GM10266 (cell line): ENCODE measurements at regions not wholly inside any gene's neighbourhood (a gene's known extent, or its start where the extent isn't known, plus 50 kb on each side); places are given as distances from the start of the nearest gene placed in this dataset.

Experiments
- DNase-seq: peaks from one replicate; pipeline ENCODE4 v3.0.0; 2012; ENCODE audit errors: extremely low spot score
- TF ChIP-seq, protein P1 (sequence below): IDR thresholded peaks from 2 replicates; pipeline ENCODE4 v1.5.1; 2012; ENCODE audit warnings: mild to moderate bottlenecking, low read depth; ENCODE audit not compliant: control insufficient read depth, insufficient read depth; ENCODE audit errors: missing control alignments

- TF ChIP-seq, protein P1, sequence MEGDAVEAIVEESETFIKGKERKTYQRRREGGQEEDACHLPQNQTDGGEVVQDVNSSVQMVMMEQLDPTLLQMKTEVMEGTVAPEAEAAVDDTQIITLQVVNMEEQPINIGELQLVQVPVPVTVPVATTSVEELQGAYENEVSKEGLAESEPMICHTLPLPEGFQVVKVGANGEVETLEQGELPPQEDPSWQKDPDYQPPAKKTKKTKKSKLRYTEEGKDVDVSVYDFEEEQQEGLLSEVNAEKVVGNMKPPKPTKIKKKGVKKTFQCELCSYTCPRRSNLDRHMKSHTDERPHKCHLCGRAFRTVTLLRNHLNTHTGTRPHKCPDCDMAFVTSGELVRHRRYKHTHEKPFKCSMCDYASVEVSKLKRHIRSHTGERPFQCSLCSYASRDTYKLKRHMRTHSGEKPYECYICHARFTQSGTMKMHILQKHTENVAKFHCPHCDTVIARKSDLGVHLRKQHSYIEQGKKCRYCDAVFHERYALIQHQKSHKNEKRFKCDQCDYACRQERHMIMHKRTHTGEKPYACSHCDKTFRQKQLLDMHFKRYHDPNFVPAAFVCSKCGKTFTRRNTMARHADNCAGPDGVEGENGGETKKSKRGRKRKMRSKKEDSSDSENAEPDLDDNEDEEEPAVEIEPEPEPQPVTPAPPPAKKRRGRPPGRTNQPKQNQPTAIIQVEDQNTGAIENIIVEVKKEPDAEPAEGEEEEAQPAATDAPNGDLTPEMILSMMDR, result no peak
- no peak for DNase-seq
Measured at GRCh38 chr13:85265296-85265695, 533.9 kb downstream of the SLITRK6 start.

DNA sequence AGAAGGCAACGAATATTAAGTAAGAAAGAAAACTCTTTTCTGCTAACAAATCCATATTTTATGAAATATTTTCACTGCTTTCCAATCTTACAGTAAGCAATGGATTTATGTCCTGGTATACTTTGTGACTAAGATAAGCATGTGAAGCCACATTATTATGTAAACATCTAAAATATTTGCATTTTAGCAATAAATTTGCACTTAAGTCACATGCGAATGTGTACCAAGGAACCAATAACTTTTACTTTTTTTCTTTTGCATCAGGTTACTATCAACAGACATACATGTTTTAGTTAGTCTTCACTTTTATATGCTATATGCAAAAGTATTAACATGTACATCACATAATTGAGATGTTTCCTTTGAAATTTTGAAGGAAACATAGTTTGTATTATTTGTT, 536.7 kb downstream of the SLITRK6 start:
- DNase-seq, result no peak
- TF ChIP-seq, protein P1, result no peak

DNA sequence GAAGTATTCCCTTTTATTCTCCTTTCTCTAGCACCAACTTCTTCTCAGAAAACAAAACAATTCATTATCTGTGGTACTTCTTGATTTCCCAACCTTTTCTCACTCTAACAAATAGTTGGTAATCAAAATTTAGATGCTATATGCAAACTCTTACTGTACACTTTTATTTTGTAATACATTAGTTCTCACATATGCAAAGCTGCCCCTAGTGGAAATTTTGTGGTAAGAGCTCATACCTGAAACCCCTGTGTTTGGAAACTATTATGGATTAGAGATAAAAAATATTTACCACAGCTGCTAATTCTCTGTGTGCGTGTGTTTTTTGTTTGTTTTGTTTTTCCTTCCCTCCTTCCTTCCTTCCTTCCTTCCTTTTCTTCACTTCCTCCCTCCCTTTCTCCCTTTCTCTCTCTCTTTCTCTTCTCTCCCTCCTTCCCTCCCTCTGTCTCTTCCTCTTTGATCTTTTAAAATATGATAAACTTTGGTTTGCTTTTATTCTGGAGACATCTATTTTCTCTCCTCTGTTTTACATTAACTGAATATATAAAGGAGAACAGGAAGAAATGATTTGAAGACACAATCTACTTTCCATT, 537.4 kb downstream of the SLITRK6 start:
- DNase-seq, result no peak
- TF ChIP-seq, protein P1, result no peak

DNA sequence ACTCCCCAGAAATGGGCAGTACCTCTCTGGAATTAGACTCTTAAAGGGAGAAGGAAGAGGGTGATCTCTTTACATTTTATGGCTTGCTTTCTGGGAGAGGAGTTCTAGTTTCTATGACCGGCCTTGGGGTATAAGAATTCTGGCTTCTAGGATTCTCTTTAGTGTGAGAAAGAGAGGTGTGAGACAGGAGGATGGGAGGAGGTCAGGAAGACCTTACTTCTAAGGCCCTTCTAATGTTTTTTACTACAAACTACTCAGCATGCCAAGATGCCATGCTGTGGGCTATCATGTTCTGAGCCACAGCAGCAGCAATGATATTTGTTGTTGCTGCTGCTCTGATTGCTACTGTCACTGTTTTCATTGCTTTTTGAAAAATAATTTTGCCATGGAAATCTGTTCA, 538.3 kb downstream of the SLITRK6 start:
- no peak for DNase-seq
- TF ChIP-seq, protein P1, result no peak

DNA sequence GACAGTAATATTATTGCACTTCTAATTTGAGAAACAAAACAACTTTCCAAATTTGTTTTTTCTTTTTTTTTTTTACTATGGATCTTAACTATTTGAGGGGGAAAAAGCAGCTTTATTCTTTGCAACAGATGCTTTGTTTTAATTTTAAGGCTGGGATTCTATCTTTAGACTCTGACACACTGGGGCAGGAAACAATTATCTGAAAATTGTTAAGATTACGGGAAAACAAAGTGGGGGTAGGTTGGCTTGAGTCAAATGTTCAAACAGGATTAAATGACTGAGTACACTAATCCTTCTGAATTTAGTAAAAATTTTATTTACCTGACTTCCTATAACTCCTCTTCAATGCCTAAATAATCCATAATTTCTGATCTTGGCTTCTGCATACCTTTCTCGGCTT, 543.2 kb downstream of the SLITRK6 start:
- TF ChIP-seq, protein P1, result no peak
- no peak for DNase-seq

GRCh38 chr13:85254641-85255040, 544.6 kb downstream of the SLITRK6 start:
- DNase-seq, result no peak
- TF ChIP-seq, protein P1, result no peak

DNA sequence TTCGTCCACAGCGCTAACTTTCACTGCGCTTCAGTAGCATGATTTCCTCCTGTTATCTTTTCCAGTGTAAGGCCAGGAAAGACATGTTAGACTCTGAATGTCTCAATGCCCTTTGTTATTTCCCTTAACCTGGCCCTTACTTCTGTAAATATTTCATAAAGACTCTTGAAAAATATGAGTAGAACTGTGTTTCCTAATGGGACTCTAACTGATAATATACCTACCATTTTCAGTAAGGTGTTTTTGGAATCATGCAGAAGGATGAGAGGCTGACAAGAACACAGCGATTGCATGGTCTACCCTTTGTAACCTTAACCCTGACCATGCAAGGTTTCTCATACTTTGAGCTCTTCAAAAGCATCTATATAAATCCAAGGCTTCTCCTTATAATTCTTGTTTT, 550.1 kb downstream of the SLITRK6 start:
- TF ChIP-seq, protein P1, result no peak
- DNase-seq, result no peak
